ENCODE measurements at regions not wholly inside any gene's neighbourhood (a gene's known extent, or its start where the extent isn't known, plus 50 kb on each side); places are given as distances from the start of the nearest gene placed in this dataset.

DNA sequence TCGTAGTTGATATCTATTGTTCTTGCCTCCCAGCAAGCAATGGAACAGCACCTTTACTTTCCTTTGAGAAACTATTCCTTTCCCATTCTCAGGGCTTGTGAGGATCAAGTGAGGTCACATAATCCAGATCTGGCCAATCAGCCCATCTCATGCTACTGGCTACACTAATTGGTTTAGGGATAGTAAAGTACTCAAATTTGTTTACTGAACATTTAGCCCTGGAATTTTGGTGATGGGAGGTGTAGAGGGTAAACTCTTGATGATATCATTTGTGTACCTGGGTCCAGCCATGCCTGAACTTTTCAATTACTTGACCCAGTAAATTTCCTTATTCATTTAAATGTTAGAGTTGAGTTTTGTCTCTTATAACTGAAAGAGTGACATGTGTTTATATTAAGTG is 195.8 kb upstream of the TNP1 start:
- DNase-seq = no peak

DNA sequence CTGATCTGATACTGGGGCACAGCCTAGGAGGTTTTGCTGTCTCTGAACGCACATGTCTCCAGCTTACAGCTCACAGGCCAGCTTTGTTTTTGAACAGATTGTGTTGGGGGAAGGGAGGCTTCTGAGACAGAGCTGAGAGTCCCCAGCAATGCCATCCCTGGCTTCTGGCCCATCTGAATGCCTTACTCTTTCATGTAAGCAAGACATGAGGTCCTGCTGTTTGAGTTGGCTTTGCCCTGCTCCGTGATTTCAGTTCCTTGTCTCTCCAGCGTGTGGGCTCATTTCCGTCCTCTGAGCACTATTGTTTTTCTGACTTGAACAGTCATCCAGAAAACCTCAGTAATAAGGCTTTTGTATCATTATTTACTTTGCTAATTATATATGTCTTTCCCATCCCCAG is 194.9 kb upstream of the TNP1 start:
- no peak for DNase-seq

DNA sequence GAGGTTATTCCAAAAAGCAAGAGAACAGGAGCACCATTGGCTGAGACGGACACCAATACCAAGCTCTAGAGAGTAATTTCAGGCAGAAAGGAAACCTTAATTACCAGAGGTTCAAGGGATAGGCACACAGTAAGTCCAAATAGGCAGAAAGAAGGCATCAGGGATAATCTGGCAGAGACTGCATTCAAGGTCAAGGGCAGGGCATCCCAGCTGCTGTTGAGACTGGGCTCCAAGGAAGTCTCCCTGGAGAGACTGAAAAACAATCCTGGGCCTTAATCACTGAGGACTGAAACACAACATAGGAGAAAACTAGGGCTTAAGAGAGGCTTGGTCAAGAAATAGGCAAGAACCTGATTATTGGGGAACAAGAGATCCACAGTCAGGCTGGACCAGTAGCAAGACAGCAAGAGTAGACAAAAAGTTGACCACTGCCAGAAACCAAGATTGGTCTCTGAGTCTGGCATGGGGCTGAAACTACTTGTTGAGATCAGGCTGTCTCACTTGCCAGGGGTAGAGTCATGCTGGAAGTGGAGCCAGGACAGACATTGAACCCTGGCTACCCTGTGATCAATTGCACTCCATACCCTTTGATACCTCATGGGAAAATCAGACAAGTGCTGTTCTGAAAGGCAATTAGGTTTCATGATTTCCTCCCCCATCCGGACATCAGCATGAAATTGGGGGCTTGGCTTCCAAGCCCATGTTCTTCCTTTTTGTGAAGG is 193.2 kb upstream of the TNP1 start:
- DNase-seq = no peak

DNA sequence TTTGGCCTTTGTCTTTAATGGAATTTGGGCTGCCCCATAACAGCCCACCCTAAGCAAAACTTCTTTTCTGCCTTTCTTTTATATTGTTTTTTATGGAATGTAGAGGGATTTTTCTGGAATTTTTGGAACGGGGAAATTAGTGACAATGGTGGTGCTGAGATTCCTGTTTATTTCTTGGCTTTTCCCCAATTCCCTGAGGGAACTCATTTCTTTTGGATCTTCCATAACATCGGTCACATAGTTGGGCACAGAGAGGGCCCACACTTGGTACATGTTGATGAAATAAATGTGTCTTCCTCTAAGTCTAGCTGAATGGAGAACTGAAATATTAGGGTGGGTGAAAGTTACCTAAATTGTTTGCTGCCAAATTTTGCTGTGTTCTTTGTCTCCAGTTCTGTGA is 191.6 kb upstream of the TNP1 start:
- DNase-seq = no peak

DNA sequence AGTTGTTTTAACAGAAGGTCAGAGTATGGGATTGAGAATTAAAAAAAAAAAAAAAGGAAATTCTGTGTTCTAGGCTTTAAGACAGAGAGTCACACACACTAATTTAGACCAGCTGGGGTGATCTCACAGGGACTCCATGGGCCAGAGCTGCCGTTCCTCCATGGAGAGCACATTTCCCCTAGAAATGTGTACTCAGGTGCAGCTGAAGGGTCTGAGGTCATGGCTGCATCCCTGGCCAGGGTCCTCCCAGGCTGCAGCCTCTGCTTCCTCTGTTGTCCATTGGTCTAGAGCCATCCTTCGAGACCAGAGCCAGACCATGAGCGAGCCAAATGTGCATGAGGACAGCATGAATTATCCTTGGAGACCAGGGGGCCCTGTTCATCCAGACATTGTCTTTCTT is 190.1 kb upstream of the TNP1 start:
- no peak for DNase-seq

DNA sequence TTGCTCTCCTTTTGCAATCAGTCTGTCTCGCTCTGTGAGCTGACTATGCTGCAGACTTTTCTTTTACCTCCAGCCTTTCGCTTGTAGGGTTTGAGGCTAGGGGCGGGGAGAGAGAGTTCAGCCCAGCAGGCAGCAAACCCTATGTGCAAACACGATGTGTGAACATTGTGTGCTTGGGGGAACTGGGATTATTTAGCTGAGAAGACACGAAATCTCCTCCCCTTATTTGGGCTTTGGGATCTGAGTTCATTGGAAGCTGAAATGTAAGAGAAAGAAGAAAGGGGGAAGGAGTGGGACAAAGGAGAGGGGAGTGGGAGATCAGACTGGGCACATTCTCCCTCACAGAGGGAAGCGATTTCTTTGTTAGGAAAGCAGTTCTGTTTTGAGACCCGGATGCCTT is 189.6 kb upstream of the TNP1 start:
- no peak for DNase-seq

DNA sequence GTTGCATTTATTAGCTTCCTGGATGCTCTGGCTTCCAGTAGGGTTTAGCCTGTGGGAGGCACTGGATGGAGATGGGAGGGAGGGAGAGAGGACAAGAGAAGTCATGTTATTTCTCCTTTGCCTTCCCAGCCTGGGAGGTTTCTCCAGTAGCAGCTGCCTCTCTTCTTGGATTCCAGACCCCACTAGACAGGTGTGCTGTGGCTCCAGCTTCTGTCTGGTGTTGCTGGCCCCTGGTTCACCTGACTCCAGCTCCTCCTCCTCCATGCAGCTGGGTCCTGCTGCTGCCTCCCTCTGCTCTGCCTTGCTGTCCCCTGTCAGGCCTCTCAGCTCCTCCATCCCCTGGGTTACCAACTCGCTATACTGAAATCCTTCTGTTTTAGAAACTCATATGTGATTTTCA is 188.9 kb upstream of the TNP1 start:
- no peak for DNase-seq

DNA sequence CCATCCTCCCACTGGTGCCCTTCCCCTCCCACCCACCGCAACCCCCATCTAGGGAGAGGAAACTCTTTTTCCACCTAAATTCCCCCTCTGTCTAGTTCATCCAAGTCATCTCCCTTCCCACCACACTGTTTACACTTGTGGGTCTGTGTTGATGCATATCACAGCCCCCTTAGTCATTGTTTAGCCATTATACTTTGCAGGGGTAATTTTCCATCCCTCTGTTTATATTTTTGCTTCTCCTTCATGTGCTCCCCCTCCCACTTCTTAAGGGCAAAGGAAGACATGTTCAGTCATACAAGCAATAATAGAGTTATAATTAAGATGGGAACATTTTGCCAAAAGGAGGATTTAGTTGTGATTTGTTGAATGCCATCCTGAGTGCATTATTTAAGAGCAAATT is 187.8 kb upstream of the TNP1 start:
- DNase-seq = no peak

DNA sequence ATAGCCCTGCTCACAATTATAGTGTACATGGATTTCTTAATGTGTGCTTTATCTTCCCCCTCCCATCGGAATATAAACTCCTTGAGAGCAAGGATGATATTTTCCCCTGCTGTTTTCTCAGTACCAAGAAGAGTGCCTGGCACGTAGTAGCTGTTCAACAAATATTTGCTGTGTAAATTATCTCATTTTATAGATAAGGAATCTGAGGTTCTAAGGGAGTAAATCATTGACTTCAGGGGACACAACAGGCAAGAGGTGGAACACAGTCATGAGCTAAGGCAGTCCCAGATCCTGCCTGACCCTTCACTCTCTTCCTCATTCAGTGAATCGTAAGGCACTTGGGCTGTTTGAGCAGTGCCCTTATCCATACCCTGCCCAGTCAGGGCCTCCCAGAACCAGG is 187.3 kb upstream of the TNP1 start:
- DNase-seq = no peak

DNA sequence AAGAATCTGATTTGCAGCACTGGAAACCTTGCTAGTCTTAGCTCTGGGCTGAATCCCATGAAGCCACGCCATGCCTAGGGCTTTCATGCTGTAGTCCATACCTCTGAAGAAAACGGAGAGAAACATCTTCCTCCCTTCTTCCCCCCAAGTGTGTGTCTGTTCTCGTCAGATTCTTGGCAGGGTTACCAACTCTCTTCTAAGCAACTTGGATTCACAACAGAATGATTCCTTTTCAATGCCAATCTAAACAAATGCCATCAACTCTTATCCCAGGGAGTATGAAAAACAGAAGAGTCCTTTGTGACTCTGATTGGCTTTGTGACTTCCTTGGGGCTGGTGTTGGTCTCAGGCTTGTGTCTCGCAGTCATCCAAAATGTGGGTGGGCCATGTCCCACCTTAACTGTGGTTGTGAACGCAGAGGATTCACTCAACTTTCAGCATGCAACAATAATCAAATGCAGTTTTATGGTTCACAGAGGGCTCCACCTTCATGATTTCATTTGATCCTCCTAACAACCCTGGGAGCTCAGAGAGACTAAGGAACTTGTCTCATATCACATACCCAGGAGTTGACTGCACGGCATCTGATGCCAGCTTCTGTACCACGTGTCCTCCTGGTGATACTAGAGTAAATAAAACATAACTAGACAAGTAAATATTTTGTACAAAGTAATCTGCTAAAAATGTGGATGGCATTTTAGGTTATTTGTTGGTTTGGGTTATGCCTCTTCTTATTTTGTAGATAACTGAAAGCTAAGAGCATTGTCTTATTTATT is 186.0 kb upstream of the TNP1 start:
- no peak for DNase-seq

DNA sequence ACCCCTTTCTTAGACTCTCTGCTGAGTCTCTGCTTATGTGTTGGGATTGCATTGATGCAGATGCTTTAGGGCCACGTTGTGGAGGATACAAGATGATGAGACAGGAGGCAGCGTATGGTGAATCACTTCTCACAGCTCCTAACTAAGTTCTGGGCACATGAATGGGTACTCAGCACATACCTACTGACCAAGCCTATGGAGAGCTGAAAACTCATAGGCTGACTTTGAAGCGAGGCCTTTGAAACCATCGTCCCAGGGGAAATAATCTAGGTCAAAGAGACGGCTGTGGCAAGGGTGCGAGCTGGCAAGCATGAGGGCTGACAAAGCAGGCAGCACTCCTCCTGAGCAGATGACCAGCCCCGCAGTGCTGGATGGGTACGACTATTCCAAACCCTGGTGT is 180.2 kb upstream of the TNP1 start:
- DNase-seq = no peak

DNA sequence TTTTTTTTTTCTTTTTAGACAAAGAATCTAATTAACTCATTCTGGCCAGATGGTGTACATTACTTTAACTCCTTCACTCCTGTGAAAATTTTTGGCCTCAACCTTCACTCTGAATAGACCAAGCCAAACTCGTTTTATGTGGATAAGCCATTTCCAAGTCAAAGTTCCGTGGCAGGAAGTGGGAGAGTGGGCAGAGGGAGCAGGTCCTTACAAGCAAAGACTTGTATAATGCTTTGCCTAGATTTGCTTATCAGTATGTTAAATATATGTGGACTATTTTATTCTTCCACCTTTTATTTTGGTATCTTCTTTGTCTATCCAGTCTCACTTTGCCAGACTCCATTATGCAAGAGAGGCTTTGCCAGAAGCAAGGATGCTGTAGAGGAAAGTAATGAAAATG is 178.1 kb upstream of the TNP1 start:
- DNase-seq = no peak

DNA sequence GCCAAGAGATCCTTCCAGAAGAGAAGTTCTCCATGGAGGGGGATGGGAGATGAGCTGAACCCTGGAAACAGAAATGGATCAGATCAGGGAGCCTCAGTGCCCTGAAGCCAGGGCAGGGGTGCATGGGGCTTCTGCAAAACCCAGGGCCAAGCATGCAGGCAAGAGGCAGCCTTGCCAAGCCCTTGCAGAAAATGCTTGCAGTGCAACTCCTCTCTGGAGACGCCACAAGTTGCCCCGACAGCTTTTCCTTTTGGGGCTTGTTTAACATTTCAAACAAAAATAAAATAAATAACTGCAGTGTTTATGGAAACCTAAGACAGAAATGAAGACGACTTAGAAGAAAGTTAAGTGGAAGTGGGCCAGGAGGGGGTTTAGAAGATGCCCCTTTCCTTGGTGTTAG is 177.5 kb upstream of the TNP1 start:
- DNase-seq = no peak

DNA sequence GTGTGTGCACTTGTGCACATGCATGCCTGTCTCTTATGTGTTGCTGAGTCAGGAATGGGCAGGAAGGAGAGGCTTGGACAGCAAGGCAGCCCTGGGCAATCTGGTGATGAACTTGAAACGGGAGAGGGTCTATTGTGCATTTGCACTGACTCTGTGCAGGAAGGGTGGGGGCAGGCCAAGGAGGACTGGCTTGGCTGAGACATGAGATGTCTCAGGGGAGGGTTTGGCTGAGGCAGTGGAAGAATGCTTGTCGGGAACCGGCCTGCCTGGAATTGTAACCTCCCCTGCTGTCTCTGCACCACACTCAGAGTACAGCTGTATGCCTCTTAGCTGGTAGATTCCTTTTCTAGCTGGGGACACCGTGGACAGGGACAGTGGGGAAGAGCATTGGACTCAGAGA is 176.1 kb upstream of the TNP1 start:
- DNase-seq = no peak

DNA sequence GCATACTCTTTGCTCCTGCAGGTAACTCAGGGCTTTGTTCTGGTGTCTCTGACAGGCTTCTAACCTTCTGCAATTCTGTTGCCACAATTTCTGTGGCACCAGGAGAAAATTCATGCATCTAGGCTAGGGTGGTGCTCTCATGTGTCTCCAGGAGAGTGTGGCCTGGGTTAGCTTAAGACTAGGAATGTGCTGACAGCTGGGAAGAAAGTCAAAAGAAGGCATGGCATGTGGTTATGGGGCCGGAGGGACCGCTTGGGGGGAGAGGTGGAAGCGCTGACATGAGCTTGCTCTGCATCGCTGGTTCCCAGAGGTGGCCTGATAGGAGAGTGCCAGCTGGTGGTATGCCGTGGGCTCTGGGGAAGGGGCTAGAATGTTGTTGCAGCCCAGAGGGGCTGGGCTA is 173.3 kb upstream of the TNP1 start:
- DNase-seq = no peak

DNA sequence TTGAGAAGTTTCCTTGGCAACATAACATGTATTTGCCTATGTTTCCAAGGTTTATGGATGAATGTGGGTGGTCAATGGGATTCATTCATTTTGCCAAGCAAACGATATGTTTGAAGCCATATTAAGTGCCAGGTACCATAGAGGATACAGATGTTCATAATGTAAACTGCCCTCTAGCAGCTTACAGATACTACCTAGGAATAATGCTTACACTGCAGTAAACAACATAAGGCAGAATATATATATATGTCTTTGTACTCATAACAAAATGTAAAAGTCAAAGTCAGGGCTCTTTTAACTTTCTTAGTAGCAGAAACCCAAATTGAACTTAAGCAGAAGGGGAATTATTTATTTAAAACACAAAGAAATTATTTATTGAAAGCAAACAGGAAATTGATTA is 171.6 kb upstream of the TNP1 start:
- no peak for DNase-seq

DNA sequence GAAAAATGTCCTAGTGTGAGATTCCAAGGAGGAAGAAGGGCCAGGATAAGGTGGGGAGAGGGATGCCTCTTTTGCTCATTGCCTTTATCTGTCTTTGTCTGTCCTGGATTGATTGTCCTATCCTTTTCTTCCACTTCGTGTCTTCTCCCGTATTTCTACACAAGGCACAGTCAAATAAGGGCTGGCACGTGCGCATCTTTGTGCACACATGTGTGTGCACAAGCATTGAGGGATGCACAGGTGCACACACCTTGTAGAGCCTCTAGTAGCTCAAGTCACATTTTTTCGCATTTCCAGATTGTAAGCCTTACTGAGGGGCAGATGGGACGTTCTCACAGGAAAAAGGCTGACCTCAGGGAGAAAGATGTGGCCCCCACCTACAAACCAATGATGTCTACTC is 170.2 kb upstream of the TNP1 start:
- DNase-seq = no peak

DNA sequence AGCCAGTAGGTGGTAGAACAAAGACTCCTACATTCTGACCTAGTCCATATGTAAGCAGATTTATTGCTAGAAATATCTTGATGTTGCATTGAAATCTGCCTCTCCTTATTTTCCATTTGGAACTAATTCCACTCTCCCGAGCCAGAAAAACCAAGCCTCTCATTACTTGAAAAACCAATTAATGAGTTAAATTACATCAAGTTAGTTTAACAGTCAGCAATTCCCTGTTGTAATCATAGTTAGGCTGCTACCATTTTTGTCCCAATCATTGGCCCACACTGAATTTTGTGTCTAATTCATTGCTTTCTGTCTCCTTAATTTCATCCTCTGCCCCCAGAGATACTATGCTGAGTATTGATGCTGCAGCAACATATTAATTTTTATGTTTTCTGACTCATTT is 168.3 kb upstream of the TNP1 start:
- DNase-seq = no peak

DNA sequence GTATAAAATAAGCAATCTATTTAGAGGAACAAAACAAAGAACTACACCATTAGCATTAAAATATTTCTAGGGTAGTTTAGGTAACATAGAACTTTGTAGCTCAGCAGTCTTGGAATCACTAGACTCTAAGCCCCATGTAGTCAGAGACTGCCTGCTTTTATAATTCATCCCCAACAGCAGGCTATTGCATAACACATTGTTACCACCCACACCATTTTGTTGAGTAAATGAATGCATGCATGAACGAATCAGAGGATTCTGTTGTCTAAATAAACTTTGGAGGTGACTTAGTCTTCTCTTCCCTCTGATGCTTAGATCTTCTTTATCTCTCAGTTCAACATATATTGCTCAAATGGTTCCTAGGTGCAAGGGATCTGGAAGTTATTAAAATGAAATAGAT is 167.6 kb upstream of the TNP1 start:
- no peak for DNase-seq

DNA sequence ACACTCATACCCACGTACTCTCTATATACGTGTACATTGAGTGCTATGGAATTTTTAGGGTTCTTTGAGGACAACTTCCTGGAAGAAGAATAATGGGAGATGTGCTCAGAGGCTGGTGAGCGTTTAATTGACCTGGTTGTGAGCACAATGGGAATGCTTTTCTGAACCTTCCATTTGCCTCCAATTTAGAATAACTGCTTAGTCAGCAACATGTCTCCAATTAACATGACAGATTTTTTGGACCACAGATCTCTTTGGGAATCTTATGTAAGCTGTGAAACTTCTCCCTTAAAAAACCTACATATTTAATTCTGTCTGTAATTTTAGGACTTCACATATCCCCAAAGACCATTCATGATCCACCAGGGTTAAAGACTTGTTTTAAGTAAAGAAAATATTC is 166.7 kb upstream of the TNP1 start:
- DNase-seq = no peak

DNA sequence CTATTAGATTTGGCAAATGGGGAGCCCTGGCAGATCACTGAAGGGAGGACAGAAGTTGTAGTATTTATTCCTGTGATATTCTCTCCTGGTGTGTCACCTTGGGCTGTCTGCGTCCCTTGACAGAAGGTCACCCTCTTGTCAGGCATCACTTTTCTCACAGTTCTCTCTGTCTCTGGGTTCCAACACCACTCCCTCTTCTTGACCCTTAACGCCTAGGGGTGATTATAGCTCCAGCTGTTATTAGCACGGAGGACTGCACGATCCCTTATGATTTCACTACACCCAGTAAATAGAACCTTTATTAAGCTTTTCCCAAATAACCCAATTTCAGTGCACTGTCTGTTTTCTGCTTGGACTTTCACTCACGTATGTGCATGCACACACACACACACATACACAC is 166.3 kb upstream of the TNP1 start:
- no peak for DNase-seq

DNA sequence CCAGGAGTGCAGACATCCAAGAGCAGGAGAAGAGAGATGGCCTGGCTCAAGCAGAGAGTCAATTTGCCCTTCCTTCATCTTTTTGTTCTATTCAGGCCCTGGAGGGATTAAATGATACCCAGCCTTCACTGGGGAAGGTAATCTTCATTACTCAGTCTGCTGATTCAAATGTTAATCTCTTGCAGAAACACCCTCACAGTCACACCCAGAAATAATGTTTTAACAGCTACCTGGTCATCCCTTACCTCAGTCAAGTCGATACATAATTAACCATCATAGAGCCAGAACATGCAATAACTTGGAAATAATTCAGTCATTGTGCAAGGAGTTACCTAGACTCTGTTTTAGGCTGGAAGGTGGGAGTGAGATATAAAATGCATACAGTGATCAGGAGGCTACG is 163.7 kb upstream of the TNP1 start:
- DNase-seq = no peak

DNA sequence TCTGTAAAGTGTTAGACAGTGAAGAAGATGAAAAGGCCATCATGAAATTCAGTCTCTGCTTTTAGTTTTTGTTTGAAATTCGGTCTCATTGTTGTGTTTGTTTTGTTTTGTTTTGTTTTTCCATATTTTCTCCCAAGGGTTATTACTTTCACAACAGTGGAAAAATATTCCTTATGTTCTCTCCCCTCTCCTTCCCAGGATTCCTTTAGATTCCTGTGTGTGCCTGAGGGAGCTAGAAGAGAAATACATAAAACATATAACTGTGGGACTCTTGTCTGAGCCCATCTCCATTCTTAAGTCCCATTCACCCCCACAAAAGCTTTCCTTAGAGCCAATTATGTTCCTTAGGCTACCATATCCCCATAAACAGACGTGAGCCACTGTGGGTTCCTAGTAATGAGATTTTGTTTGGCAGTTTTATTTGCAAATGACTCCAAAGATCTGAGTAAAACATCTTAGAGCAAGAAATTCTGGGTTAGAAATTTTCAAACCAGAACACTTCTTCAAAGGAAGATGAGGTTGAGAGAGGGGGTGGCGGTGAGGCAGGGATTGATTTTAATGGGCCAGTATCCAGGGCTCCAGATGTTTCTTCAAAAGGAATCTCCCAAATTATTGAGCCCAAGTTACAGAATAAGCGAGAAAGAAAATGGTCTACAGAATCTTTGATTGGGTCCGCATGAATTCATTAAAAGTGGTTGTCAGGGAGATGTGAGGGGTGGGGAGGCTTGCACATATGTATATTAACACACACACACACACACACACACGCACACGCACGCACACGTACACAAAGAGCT is 157.8 kb upstream of the TNP1 start:
- DNase-seq = no peak

Data from inflammatory macrophage (primary cell).